ENCODE measurements at regions not wholly inside any gene's neighbourhood (a gene's known extent, or its start where the extent isn't known, plus 50 kb on each side); places are given as distances from the start of the nearest gene placed in this dataset.

- no peak for DNase-seq (ENCODE audit: low read depth)
- H3K4me3 ChIP-seq (ENCODE audit: low read depth, low read length), result no peak overlapping the region
- no peak for TF ChIP-seq CTCF (IDR thresholded peaks at IDR 0.05; ENCODE audit: low read depth, low read length, missing control alignments)
These were observed 113.0 kb upstream of the DAAM1 start for GRCh38 chr14:59075506-59075905.

GRCh38 chr14:59081720-59082119, 106.7 kb upstream of the DAAM1 start:
- no peak overlapping the region for H3K4me3 ChIP-seq (ENCODE audit: low read depth, low read length)
- TF ChIP-seq CTCF (IDR thresholded peaks at IDR 0.05; ENCODE audit: low read depth, low read length, missing control alignments), result no peak
- DNase-seq (ENCODE audit: low read depth), result no peak

- no peak for TF ChIP-seq CTCF (IDR thresholded peaks at IDR 0.05; ENCODE audit: low read depth, low read length, missing control alignments)
- no peak for DNase-seq (ENCODE audit: low read depth)
- H3K4me3 ChIP-seq (ENCODE audit: low read depth, low read length), result no peak overlapping the region
These were observed 103.2 kb upstream of the DAAM1 start for GRCh38 chr14:59085207-59085739.

GRCh38 chr14:59086241-59086882, 102.1 kb upstream of the DAAM1 start:
- DNase-seq (ENCODE audit: low read depth), result no peak
- TF ChIP-seq CTCF (IDR thresholded peaks at IDR 0.05; ENCODE audit: low read depth, low read length, missing control alignments), result no peak
- no peak overlapping the region for H3K4me3 ChIP-seq (ENCODE audit: low read depth, low read length)

- DNase-seq (ENCODE audit: low read depth), result no peak
- no peak overlapping the region for H3K4me3 ChIP-seq (ENCODE audit: low read depth, low read length)
- no peak for TF ChIP-seq CTCF (IDR thresholded peaks at IDR 0.05; ENCODE audit: low read depth, low read length, missing control alignments)
These were observed 101.2 kb upstream of the DAAM1 start for GRCh38 chr14:59087240-59087639.

GRCh38 chr14:59087711-59088110, 100.8 kb upstream of the DAAM1 start:
- no peak for DNase-seq (ENCODE audit: low read depth)
- no peak for TF ChIP-seq CTCF (IDR thresholded peaks at IDR 0.05; ENCODE audit: low read depth, low read length, missing control alignments)
- H3K4me3 ChIP-seq (ENCODE audit: low read depth, low read length), result no peak overlapping the region

- no peak for TF ChIP-seq CTCF (IDR thresholded peaks at IDR 0.05; ENCODE audit: low read depth, low read length, missing control alignments)
- no peak for DNase-seq (ENCODE audit: low read depth)
- no peak overlapping the region for H3K4me3 ChIP-seq (ENCODE audit: low read depth, low read length)
These were observed 97.9 kb upstream of the DAAM1 start for GRCh38 chr14:59090572-59090971.
